Retinal pigment epithelial cell (primary cell): ENCODE measurements at regions not wholly inside any gene's neighbourhood (a gene's known extent, or its start where the extent isn't known, plus 50 kb on each side); places are given as distances from the start of the nearest gene placed in this dataset.

ENCODE experiments used
- DNase-seq: peaks from one replicate; pipeline ENCODE4 v3.0.0-alpha.2; 2010; ENCODE audit warnings: low read depth
- H3K4me3 ChIP-seq: 2 replicates; pipeline ENCODE4 v1.5.1; 2011; ENCODE audit warnings: mild to moderate bottlenecking, low read length, control low read depth, moderate library complexity
- CTCF ChIP-seq: conservative IDR thresholded peaks from 2 replicates; pipeline ENCODE4 v1.5.1; 2011; ENCODE audit warnings: low read depth, low read length, control low read depth, inconsistent platforms

DNA sequence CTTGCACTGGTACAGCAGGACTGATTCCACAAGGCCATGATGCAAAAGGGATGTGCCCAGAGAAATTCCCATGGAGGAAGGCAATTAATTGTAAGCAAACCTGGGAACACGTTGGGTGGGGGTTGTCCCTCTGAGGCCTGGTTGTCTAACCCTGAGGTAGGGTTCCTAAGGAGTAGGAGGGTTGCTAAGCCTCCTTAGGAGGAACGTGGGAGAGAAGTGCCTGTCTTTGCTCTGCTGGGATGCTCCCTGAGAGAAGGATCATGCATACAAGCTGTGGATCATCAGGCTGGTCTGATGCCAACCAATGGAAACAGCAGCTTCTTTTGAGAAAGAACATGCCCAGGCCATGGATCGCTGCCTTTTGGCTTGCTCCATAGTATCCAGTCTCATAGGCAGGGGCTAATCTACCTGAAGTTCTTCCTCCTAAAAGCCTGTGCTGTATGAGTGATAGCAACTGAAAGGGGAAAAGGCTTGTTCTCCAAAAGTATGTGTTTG is 203.7 kb upstream of the NPVF start:
- no peak for DNase-seq
- no peak overlapping the region for H3K4me3 ChIP-seq
- TF ChIP-seq CTCF, result no peak

- no peak for DNase-seq
- no peak overlapping the region for H3K4me3 ChIP-seq
- no peak for TF ChIP-seq CTCF
Measured at GRCh38 chr7:25432807-25433206, 204.5 kb upstream of the NPVF start.

GRCh38 chr7:25436413-25436812 is 208.1 kb upstream of the NPVF start:
- no peak for DNase-seq
- H3K4me3 ChIP-seq, result no peak overlapping the region
- no peak for TF ChIP-seq CTCF

DNA sequence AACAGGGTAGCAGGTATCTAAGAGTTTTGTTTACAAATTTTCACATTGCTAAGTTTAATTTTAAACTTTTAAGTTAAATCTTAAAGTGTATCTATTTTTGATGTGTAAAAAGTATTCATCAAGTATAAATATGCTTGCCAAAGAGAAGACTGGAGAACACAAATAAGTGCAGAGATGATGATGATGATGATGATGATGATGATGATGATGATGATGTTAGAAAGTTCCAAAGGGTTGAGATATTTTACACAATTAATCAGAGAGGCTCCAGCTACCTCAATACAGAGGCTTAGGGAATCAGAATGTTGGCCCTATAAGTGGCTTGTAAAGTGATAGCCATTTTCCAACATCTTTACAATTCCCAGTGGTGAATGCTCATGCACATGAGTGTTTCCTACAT is 209.0 kb upstream of the NPVF start:
- no peak overlapping the region for H3K4me3 ChIP-seq
- no peak for DNase-seq
- no peak for TF ChIP-seq CTCF

DNA sequence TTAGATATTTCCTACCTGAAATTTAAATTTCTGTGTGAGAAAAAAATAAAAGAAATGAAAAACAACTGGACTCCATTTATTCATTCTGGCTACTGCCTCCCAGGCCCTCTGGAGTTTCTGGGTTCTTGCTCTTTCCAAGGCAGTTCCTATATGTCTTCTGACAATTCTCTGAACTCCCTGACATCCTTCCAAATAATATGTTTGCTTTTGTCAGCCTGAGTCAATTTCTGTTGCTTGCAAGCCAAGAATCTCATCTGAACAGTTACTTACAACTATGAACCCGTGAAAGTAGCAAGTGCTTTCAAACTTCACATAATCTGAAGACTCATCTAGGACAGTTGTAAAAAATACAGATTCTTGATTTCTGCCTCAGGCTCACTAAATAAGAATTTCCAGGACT is 216.7 kb upstream of the NPVF start:
- H3K4me3 ChIP-seq, result no peak overlapping the region
- no peak for TF ChIP-seq CTCF
- DNase-seq, result no peak

DNA sequence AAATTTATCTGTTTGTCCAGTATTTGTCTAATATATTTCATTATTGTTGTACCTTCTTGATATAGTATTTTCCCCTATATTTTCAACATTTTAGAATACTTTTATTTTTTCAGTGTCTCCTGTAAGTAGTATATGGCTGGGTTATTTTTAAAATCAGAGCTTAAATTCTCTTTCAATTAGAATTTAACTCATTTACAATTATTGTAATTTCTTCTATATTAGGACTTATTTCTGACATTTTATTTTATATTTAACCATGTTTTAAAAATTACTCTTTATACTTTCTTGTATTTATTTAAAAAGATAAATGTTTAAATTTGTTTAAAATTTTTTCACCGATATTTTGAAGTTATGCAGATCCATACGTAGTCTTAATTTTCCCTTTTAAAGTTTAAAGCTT is 220.0 kb upstream of the NPVF start:
- no peak overlapping the region for H3K4me3 ChIP-seq
- no peak for TF ChIP-seq CTCF
- no peak for DNase-seq

DNA sequence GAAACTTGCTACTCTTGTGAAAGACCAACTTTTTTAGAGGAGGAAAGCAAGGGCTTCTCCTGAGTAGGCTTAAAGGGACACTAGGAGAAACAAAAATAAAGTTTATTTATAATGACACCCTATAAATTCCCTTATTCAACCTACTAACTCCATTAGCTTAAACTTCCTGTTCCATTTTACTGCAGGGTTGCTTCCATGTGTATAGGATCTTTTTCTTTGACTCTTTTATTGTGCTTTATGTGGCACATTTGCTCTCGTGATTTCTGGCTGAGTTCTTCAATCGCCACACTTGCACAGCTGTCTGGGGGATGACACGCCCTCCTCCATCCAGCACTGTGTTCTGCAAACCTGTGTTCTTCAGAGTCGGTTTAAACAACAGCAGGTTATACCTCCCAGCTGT is 225.7 kb upstream of the NPVF start:
- no peak for TF ChIP-seq CTCF
- H3K4me3 ChIP-seq, result no peak overlapping the region
- no peak for DNase-seq
